Spleen (tissue), 11 donors: ENCODE measurements at regions not wholly inside any gene's neighbourhood (a gene's known extent, or its start where the extent isn't known, plus 50 kb on each side); places are given as distances from the start of the nearest gene placed in this dataset.
"Not testable (repeated sequence)": the region's sequence is repeated elsewhere in the genome, so short reads cannot be mapped to it uniquely, and the experiment has no call there.

ENCODE experiments used
- DNase-seq: peaks from one replicate; pipeline ENCODE4 v3.0.0-alpha.2; 2020
- H3K27ac ChIP-seq, 8 donors: fragments of 200-600 bp; sonication (generic) in 7 of 8; 1 replicate in 4 of 8; 2 replicates in 4 of 8; pipeline versions ENCODE4 v1.5.0 to v1.8.0; 2016 to 2021; ENCODE audit warnings: inconsistent platforms in 4 of 8, mild to moderate bottlenecking in 4 of 8, moderate library complexity in 1 of 8
- H3K27me3 ChIP-seq, 7 donors: fragments of 200-600 bp; sonication (generic) in 6 of 7; replicated peaks in 1 of 7; 1 replicate in 4 of 7; 2 replicates in 3 of 7; pipeline versions ENCODE4 v1.5.0 to v1.8.0; 2016 to 2021; ENCODE audit warnings: inconsistent platforms in 3 of 7, mild to moderate bottlenecking in 1 of 7
- H3K36me3 ChIP-seq, 6 donors: fragments of 200-600 bp; sonication (generic) in 5 of 6; 1 replicate in 4 of 6; 2 replicates in 2 of 6; pipeline versions ENCODE4 v1.5.0 to v1.8.0; 2016 to 2021; ENCODE audit warnings: inconsistent platforms in 2 of 6
- H3K4me1 ChIP-seq, 6 donors: fragments of 200-600 bp; sonication (generic) in 5 of 6; 1 replicate in 3 of 6; 2 replicates in 3 of 6; pipeline versions ENCODE4 v1.5.0 to v1.8.0; 2016 to 2021; ENCODE audit warnings: inconsistent platforms in 3 of 6
- H3K4me3 ChIP-seq, 8 donors: fragments of 200-600 bp; sonication (generic) in 7 of 8; 1 replicate in 4 of 8; 2 replicates in 4 of 8; pipeline versions ENCODE4 v1.5.0 to v1.8.0; 2016 to 2021; ENCODE audit warnings: inconsistent platforms in 4 of 8, mild to moderate bottlenecking in 4 of 8, moderate library complexity in 2 of 8
- H3K9me3 ChIP-seq, 8 donors: fragments of 200-600 bp; sonication (generic) in 7 of 8; 1 replicate in 4 of 8; 2 replicates in 4 of 8; pipeline versions ENCODE4 v1.5.0 to v1.8.0; 2016 to 2021; ENCODE audit warnings: inconsistent platforms in 4 of 8
- CTCF ChIP-seq, 11 experiments: fragments of 200-600 bp in 7 of 11; fragments of 450-650 bp in 4 of 11; sonication (generic) in 4 of 11; IDR thresholded peaks in 8 of 11; conservative IDR thresholded peaks in 3 of 11; 1 replicate in 7 of 11; 2 replicates in 4 of 11; pipeline versions ENCODE4 v1.4.0 to v1.8.0; 2016 to 2021; ENCODE audit warnings: antibody characterized with exemption in 11 of 11, inconsistent platforms in 4 of 11, mild to moderate bottlenecking in 1 of 11
- POLR2A ChIP-seq, 3 donors: fragments of 450-650 bp; IDR thresholded peaks; one replicate each; pipeline ENCODE4 v1.5.1; 2017; ENCODE audit warnings: antibody characterized with exemption in 3 of 3, mild to moderate bottlenecking in 1 of 3
- POLR2AphosphoS5 ChIP-seq, 3 donors: sonication (generic); formaldehyde crosslinking; IDR thresholded peaks; one replicate each; pipeline ENCODE4 v1.5.1; 2017; ENCODE audit warnings: antibody characterized with exemption in 3 of 3
- WGBS, 5 donors: extraction: QIAGEN DNeasy Blood & Tissue Kit in 3 of 5; methylation state at CpG; one replicate each; pipeline versions ENCODE4 v1.1.5 to v1.1.7; 2013 to 2018; 5-methylcytosine and 5-hydroxymethylcytosine counted together
- intact Hi-C: fragments of 100-400 bp; cut with DNase I; formaldehyde crosslinking; loops from one replicate; pipeline ENCODE4 v1.15.0; 2023; ENCODE audit warnings: low total_unique reads
- donor health status: healthy with polysubstance abuse.
- donor health status: DM: no; HTN: no; CAD: no; lungs with moderate emphysema.
- donor health status: DM: no; HTN: no; CAD: no.
- donor health status: Bipolar disorder and iron deficiency.
- donor health status: healthy.
- donor health status: DM: no; HTN: no; CAD: no.
- donor health status: DM: yes; HTN: yes; CAD: no.

- H3K9me3 ChIP-seq = peaks cover 0 to 7% (median 0%) of the 10 kb centered on the region in 8 donors
- no peak overlapping the region for H3K4me3 ChIP-seq
- 33 to 59% (median 38%) methylated on average over 1 of the region's 1 CpG for WGBS, 5 donors
- H3K27me3 ChIP-seq = no peaks in the 10 kb centered on the region
- no peaks in the 10 kb centered on the region for H3K36me3 ChIP-seq
- H3K4me1 ChIP-seq = no peaks in the 10 kb centered on the region
- intact Hi-C loops = no loop called here
- TF ChIP-seq POLR2AphosphoS5 (IDR thresholded peaks at IDR 0.05) (no peak), POLR2A (IDR thresholded peaks at IDR 0.05) (no peak), CTCF (IDR thresholded peaks at IDR 0.05 in 8 of 11, conservative IDR thresholded peaks at IDR 0.05 in 3 of 11) (no peak)
- H3K27ac ChIP-seq = no peak overlapping the region
- no peak for DNase-seq
Measured at GRCh38 chr3:163185721-163186350, 1689.2 kb downstream of the OTOL1 start.

DNA sequence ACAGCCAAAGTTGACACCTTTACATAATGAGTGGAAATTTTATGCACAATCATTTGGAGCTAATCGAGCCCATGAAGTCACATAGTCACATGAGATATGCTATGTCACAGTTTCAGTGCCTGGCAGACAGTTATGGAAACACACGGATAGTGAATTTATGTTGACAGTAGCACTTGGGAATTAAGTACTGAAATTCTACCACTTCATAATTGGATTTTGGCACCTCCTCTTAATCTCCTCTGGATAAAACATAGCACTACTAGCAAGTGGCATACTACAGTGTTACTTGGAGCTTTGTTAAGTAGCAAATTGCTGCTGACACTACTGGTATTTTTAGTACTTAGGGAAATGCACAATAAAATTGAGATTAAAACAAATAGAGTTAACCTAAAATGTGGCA, 1679.4 kb downstream of the OTOL1 start:
- TF ChIP-seq CTCF (IDR thresholded peaks at IDR 0.05 in 8 of 11, conservative IDR thresholded peaks at IDR 0.05 in 3 of 11) (no peak), POLR2AphosphoS5 (IDR thresholded peaks at IDR 0.05) (no peak), POLR2A (IDR thresholded peaks at IDR 0.05) (no peak)
- H3K4me3 ChIP-seq = no peak overlapping the region
- H3K36me3 ChIP-seq = no peaks in the 10 kb centered on the region
- H3K4me1 ChIP-seq = no peaks in the 10 kb centered on the region
- H3K27ac ChIP-seq = no peak overlapping the region
- H3K27me3 ChIP-seq = no peaks in the 10 kb centered on the region
- intact Hi-C loops = no loop called here
- WGBS, 5 donors = 36 to 77% (median 45%) methylated on average over 2 of the region's 2 CpGs
- peaks cover 0 to 27% (median 12%) of the 10 kb centered on the region in 8 donors for H3K9me3 ChIP-seq
- no peak for DNase-seq

- H3K27me3 ChIP-seq, H3K27ac ChIP-seq, H3K4me3 ChIP-seq, DNase-seq, H3K4me1 ChIP-seq, intact Hi-C loops, H3K36me3 ChIP-seq: not testable (repeated sequence)
- WGBS, 5 donors = 67 to 79% (median 68%) methylated on average over 3 of the region's 3 CpGs
- H3K9me3 ChIP-seq = peaks cover 0 to 55% (median 23%) of the 10 kb centered on the region in 8 donors
Measured at GRCh38 chr3:163172513-163172912, 1675.9 kb downstream of the OTOL1 start.

GRCh38 chr3:163166197-163166596, 1669.6 kb downstream of the OTOL1 start:
- no peak overlapping the region for H3K27ac ChIP-seq

More at GRCh38 chr3:163166197-163166596, 1669.6 kb downstream of the OTOL1 start:
- H3K4me1 ChIP-seq = no peaks in the 10 kb centered on the region
- H3K4me3 ChIP-seq = no peak overlapping the region
- intact Hi-C loops = no loop called here
- 36 to 90% (median 83%) methylated on average over 1 of the region's 1 CpG for WGBS, 5 donors
- DNase-seq = no peak
- no peaks in the 10 kb centered on the region for H3K27me3 ChIP-seq
- H3K36me3 ChIP-seq = no peaks in the 10 kb centered on the region
- TF ChIP-seq POLR2A (IDR thresholded peaks at IDR 0.05) (no peak), POLR2AphosphoS5 (IDR thresholded peaks at IDR 0.05) (no peak), CTCF (IDR thresholded peaks at IDR 0.05 in 8 of 11, conservative IDR thresholded peaks at IDR 0.05 in 3 of 11) (no peak)
- H3K9me3 ChIP-seq = peaks cover 0 to 48% (median 23%) of the 10 kb centered on the region in 8 donors
